ENCODE measurements at regions not wholly inside any gene's neighbourhood (a gene's known extent, or its start where the extent isn't known, plus 50 kb on each side); places are given as distances from the start of the nearest gene placed in this dataset.
"Not testable (repeated sequence)": the region's sequence is repeated elsewhere in the genome, so short reads cannot be mapped to it uniquely, and the experiment has no call there.

DNA sequence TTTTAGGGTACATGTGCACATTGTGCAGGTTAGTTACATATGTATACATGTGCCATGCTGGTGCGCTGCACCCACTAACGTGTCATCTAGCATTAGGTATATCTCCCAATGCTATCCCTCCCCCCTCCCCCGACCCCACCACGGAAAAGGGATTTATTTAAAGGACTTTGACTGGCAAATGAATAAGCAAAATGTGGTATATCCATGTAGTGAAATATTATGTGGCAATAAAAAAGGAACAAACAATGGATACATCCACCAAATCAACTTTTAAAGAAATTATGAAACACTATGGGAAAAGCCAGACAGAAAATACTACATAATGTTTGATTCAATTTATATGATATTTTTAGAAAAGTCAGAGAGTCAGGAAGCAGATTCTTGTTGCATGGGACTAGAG, 156.5 kb downstream of the TTC8 start:
- not testable (repeated sequence) for TF ChIP-seq CTCF (IDR thresholded peaks at IDR 0.05; ENCODE audit: extremely low read depth in 1 of 2, insufficient read depth in 1 of 2, low read depth in 1 of 2, low read length in 2 of 2); POLR2AphosphoS5 (IDR thresholded peaks at IDR 0.05; ENCODE audit: insufficient read depth, low read depth, low read length)

Measured in endothelial cell of umbilical vein (primary cell).